Neural crest cell (in vitro differentiated cells): ENCODE measurements at regions not wholly inside any gene's neighbourhood (a gene's known extent, or its start where the extent isn't known, plus 50 kb on each side); places are given as distances from the start of the nearest gene placed in this dataset.
"Not testable (repeated sequence)": the region's sequence is repeated elsewhere in the genome, so short reads cannot be mapped to it uniquely, and the experiment has no call there.

Experiments used
- DNase-seq: peaks from one replicate; pipeline ENCODE4 v3.0.0; 2021; ENCODE audit warnings: low read depth, mixed read lengths, low spot score
- H3K27ac Mint-ChIP-seq: one replicate; pipeline ENCODE4 v1.8.0; 2021; ENCODE audit warnings: mild to moderate bottlenecking, mixed read lengths; ENCODE audit not compliant: unreplicated experiment
- H3K27me3 Mint-ChIP-seq: 2 replicates; pipeline ENCODE4 v1.8.0; 2021; ENCODE audit warnings: low read depth, mild to moderate bottlenecking, mixed read lengths
- H3K36me3 Mint-ChIP-seq: 2 replicates; pipeline ENCODE4 v1.8.0; 2021; ENCODE audit warnings: low read depth, mild to moderate bottlenecking, mixed read lengths
- H3K4me1 Mint-ChIP-seq: 2 replicates; pipeline ENCODE4 v1.8.0; 2021; ENCODE audit warnings: mixed read lengths
- H3K4me3 Mint-ChIP-seq: one replicate; pipeline ENCODE4 v1.8.0; 2021; ENCODE audit warnings: mild to moderate bottlenecking, mixed read lengths
- H3K9me3 Mint-ChIP-seq: 2 replicates; pipeline ENCODE4 v1.8.0; 2021; ENCODE audit warnings: mixed read lengths
- TF ChIP-seq, protein P1 (sequence below): fragments of 200-600 bp; sonication (generic); conservative IDR thresholded peaks from 2 replicates; pipeline ENCODE4 v1.5.0; 2021; ENCODE audit warnings: antibody characterized with exemption, mild to moderate bottlenecking

DNA sequence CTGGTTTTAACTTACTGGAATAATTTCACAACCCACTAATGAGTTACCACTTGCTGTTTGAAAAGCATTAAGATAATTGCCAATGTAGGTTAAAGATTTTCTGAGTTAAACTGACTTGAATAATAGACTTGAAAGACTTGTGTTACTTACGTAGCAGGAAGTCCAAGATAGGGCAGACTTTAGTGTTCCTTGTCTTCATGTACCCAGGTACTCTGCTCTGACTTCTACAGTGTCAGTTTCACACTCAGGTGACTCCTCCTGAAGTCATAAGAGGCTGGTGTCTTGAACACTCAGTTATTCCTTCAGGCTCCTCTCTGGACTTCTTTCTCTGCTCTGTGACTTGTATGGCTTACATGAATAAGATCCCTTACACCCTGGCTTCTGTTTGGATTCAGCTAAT is 76.3 kb upstream of the SGK1 start:
- TF ChIP-seq, protein P1, sequence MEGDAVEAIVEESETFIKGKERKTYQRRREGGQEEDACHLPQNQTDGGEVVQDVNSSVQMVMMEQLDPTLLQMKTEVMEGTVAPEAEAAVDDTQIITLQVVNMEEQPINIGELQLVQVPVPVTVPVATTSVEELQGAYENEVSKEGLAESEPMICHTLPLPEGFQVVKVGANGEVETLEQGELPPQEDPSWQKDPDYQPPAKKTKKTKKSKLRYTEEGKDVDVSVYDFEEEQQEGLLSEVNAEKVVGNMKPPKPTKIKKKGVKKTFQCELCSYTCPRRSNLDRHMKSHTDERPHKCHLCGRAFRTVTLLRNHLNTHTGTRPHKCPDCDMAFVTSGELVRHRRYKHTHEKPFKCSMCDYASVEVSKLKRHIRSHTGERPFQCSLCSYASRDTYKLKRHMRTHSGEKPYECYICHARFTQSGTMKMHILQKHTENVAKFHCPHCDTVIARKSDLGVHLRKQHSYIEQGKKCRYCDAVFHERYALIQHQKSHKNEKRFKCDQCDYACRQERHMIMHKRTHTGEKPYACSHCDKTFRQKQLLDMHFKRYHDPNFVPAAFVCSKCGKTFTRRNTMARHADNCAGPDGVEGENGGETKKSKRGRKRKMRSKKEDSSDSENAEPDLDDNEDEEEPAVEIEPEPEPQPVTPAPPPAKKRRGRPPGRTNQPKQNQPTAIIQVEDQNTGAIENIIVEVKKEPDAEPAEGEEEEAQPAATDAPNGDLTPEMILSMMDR = no peak
- H3K4me1 Mint-ChIP-seq = no peaks in the 10 kb centered on the region
- H3K36me3 Mint-ChIP-seq = no peaks in the 10 kb centered on the region
- H3K27me3 Mint-ChIP-seq = no peaks in the 10 kb centered on the region
- H3K4me3 Mint-ChIP-seq = no peak overlapping the region
- no peak for DNase-seq
- H3K27ac Mint-ChIP-seq = no peak overlapping the region
- no peaks in the 10 kb centered on the region for H3K9me3 Mint-ChIP-seq

DNA sequence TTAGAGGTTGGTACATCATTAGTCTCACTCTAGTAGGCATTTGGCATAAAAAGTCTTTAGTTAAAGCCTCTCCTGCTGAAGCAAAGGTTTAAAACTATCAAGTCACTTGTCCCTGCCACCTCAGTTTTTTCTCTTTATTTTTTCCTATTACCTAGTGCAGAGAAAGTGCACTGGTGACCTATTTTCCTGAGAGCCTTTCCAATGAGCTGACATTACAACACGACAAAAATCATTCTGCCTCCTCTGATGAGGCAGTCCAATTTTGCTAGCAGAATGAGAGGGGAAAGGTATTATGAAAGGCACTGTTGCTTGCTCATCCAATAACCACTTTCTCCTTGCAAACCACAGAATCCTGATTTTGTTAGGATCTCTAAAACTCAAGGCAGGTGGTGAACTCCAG is 73.3 kb upstream of the SGK1 start:
- Mint-ChIP-seq H3K36me3 (no peaks in the 10 kb centered on the region), H3K4me1 (no peaks in the 10 kb centered on the region), H3K4me3 (no peak overlapping the region), H3K9me3 (no peaks in the 10 kb centered on the region), H3K27ac (no peak overlapping the region), H3K27me3 (no peaks in the 10 kb centered on the region)
- TF ChIP-seq, protein P1 = no peak
- DNase-seq = no peak

- Mint-ChIP-seq H3K36me3 (no peaks in the 10 kb centered on the region), H3K4me1 (no peaks in the 10 kb centered on the region), H3K4me3 (no peak overlapping the region), H3K27ac (no peak overlapping the region), H3K27me3 (no peaks in the 10 kb centered on the region), H3K9me3 (no peaks in the 10 kb centered on the region)
- TF ChIP-seq, protein P1 = no peak
- no peak for DNase-seq
Observed at GRCh38 chr6:134389658-134390057, 71.7 kb upstream of the SGK1 start.

- H3K27ac Mint-ChIP-seq = no peak overlapping the region
- H3K9me3 Mint-ChIP-seq = no peaks in the 10 kb centered on the region
- H3K4me1 Mint-ChIP-seq = no peaks in the 10 kb centered on the region
- TF ChIP-seq, protein P1 = no peak
- H3K27me3 Mint-ChIP-seq = no peaks in the 10 kb centered on the region
- DNase-seq = no peak
- no peaks in the 10 kb centered on the region for H3K36me3 Mint-ChIP-seq
- H3K4me3 Mint-ChIP-seq = no peak overlapping the region
Observed at GRCh38 chr6:134389129-134389528, 71.2 kb upstream of the SGK1 start.

- H3K9me3 Mint-ChIP-seq, H3K27ac Mint-ChIP-seq, H3K36me3 Mint-ChIP-seq, H3K27me3 Mint-ChIP-seq, DNase-seq, H3K4me3 Mint-ChIP-seq, H3K4me1 Mint-ChIP-seq: not testable (repeated sequence)
Observed at GRCh38 chr6:134386482-134386881, 68.6 kb upstream of the SGK1 start.

DNA sequence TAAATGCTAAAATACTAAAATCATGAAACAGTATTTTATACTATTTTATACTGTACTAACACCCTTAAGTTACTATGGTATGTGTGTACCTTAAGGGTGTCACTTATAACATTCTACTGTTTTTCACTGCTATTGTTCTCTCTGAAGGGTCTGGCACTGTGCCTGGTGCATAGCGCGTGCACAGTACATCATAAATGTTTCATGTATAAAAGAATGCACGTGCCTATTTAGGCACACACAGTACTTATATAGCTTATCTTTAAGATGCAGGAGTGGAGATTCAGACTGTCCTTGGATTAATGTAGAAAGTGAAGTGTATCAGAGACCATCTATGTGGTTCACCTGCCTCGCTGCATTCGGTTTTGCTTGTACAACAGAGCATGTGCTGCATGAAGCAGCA is 64.0 kb upstream of the SGK1 start:
- TF ChIP-seq, protein P1 = no peak
- no peak for DNase-seq
- no peaks in the 10 kb centered on the region for H3K27me3 Mint-ChIP-seq
- H3K27ac Mint-ChIP-seq = no peak overlapping the region
- no peak overlapping the region for H3K4me3 Mint-ChIP-seq
- peaks cover 11% of the 10 kb centered on the region for H3K4me1 Mint-ChIP-seq
- peaks cover under 1% of the 10 kb centered on the region for H3K9me3 Mint-ChIP-seq
- no peaks in the 10 kb centered on the region for H3K36me3 Mint-ChIP-seq
